Globus pallidus (tissue), 1 donor: ENCODE measurements at regions not wholly inside any gene's neighbourhood (a gene's known extent, or its start where the extent isn't known, plus 50 kb on each side); places are given as distances from the start of the nearest gene placed in this dataset.
A peak's percentile ranks its signal among the peaks of the same experiment; 100 is the strongest.

Experiments
- DNase-seq: peaks from one replicate; pipeline ENCODE4 v3.0.0-alpha.2; 2015; ENCODE audit warnings: low spot score

- no peak for DNase-seq
Measured at GRCh38 chr5:123763201-123763600, 251.2 kb downstream of the CSNK1G3 start.

GRCh38 chr5:123756816-123757215 lies 244.8 kb downstream of the CSNK1G3 start:
- DNase-seq: no peak

GRCh38 chr5:123756318-123756665 lies 244.3 kb downstream of the CSNK1G3 start:
- DNase-seq: peak; percentile 42

- DNase-seq: peak; percentile 17
Measured at GRCh38 chr5:123755653-123756317, 243.8 kb downstream of the CSNK1G3 start.

GRCh38 chr5:123754908-123755307 lies 242.9 kb downstream of the CSNK1G3 start:
- DNase-seq: peak; percentile 32

GRCh38 chr5:123753937-123754891 lies 242.2 kb downstream of the CSNK1G3 start:
- peak; percentile 23 for DNase-seq

GRCh38 chr5:123753180-123753936 lies 241.4 kb downstream of the CSNK1G3 start:
- no peak for DNase-seq

GRCh38 chr5:123752552-123753179 lies 240.7 kb downstream of the CSNK1G3 start:
- peak; percentile 6 for DNase-seq

GRCh38 chr5:123751670-123752069 lies 239.7 kb downstream of the CSNK1G3 start:
- DNase-seq: no peak

GRCh38 chr5:123748239-123748638 lies 236.3 kb downstream of the CSNK1G3 start:
- DNase-seq: no peak

GRCh38 chr5:123746683-123747360 lies 234.8 kb downstream of the CSNK1G3 start:
- DNase-seq: no peak

- DNase-seq: no peak
Measured at GRCh38 chr5:123743990-123744583, 232.1 kb downstream of the CSNK1G3 start.

GRCh38 chr5:123735384-123735783 lies 223.4 kb downstream of the CSNK1G3 start:
- no peak for DNase-seq

GRCh38 chr5:123732257-123732656 lies 220.3 kb downstream of the CSNK1G3 start:
- DNase-seq: no peak

GRCh38 chr5:123722451-123722850 lies 210.5 kb downstream of the CSNK1G3 start:
- DNase-seq: no peak

- no peak for DNase-seq
Measured at GRCh38 chr5:123721675-123722276, 209.8 kb downstream of the CSNK1G3 start.

GRCh38 chr5:123720955-123721354 lies 209.0 kb downstream of the CSNK1G3 start:
- DNase-seq: no peak

- no peak for DNase-seq
Measured at GRCh38 chr5:123720339-123720738, 208.4 kb downstream of the CSNK1G3 start.

GRCh38 chr5:123719004-123719403 lies 207.0 kb downstream of the CSNK1G3 start:
- no peak for DNase-seq

GRCh38 chr5:123718238-123718637 lies 206.3 kb downstream of the CSNK1G3 start:
- DNase-seq: no peak

- no peak for DNase-seq
Measured at GRCh38 chr5:123717139-123717538, 205.2 kb downstream of the CSNK1G3 start.
